Loucy (cell line): ENCODE measurements at regions not wholly inside any gene's neighbourhood (a gene's known extent, or its start where the extent isn't known, plus 50 kb on each side); places are given as distances from the start of the nearest gene placed in this dataset.

Source experiments
- H2AFZ ChIP-seq: fragments of 200-600 bp; sonication (generic); 2 replicates; pipeline ENCODE4 v1.6.0; 2016; ENCODE audit warnings: antibody characterized with exemption, mild to moderate bottlenecking, low read length, moderate library complexity
- H3F3A ChIP-seq: fragments of 200-600 bp; 2 replicates; pipeline ENCODE4 v1.6.0; 2016; ENCODE audit warnings: antibody characterized with exemption, low read depth, mild to moderate bottlenecking
- H3K27me3 ChIP-seq: fragments of 200-600 bp; sonication (generic); 2 replicates; pipeline ENCODE4 v1.6.1; 2014; ENCODE audit warnings: low read length, mild to moderate bottlenecking; ENCODE audit not compliant: insufficient read depth, poor library complexity, severe bottlenecking
- H3K36me3 ChIP-seq: fragments of 200-600 bp; sonication (generic); 2 replicates; pipeline ENCODE4 v1.6.1; 2016; ENCODE audit warnings: low read length; ENCODE audit not compliant: insufficient read depth
- H3K4me1 ChIP-seq: fragments of 200-600 bp; sonication (generic); 2 replicates; pipeline ENCODE4 v1.5.1; 2014; ENCODE audit warnings: low read length, mild to moderate bottlenecking; ENCODE audit not compliant: insufficient read depth, poor library complexity, severe bottlenecking
- H3K4me2 ChIP-seq: fragments of 200-600 bp; sonication (generic); 2 replicates; pipeline ENCODE4 v1.6.0; 2014; ENCODE audit warnings: antibody characterized with exemption, low read length, low read depth, mild to moderate bottlenecking; ENCODE audit not compliant: poor library complexity, severe bottlenecking
- H3K4me3 ChIP-seq: fragments of 200-600 bp; sonication (generic); 2 replicates; pipeline ENCODE4 v1.5.1; 2014; ENCODE audit warnings: low read length, mild to moderate bottlenecking, mixed read lengths; ENCODE audit not compliant: poor library complexity, severe bottlenecking
- H3K79me2 ChIP-seq: fragments of 200-600 bp; sonication (generic); 2 replicates; pipeline ENCODE4 v1.6.1; 2014; ENCODE audit warnings: low read length; ENCODE audit not compliant: insufficient read depth
- H3K9ac ChIP-seq: fragments of 200-600 bp; sonication (generic); 2 replicates; pipeline ENCODE4 v1.6.0; 2014; ENCODE audit warnings: mild to moderate bottlenecking, low read depth, low read length, moderate library complexity; ENCODE audit not compliant: poor library complexity, severe bottlenecking
- H3K9me2 ChIP-seq: fragments of 200-600 bp; sonication (generic); replicated peaks from 2 replicates; pipeline ENCODE4 v1.6.1; 2016; ENCODE audit warnings: low read depth, low read length, mixed read lengths
- H3K9me3 ChIP-seq: fragments of 200-600 bp; sonication (generic); 2 replicates; pipeline ENCODE4 v1.6.1; 2014; ENCODE audit warnings: mild to moderate bottlenecking, antibody characterized with exemption, low read length, low read depth; ENCODE audit not compliant: insufficient read depth
- H4K20me1 ChIP-seq: fragments of 200-600 bp; sonication (generic); 2 replicates; pipeline ENCODE4 v1.6.0; 2014; ENCODE audit warnings: antibody characterized with exemption, low read length, mild to moderate bottlenecking; ENCODE audit not compliant: insufficient read depth, poor library complexity, severe bottlenecking
- CTCF ChIP-seq: fragments of 200-600 bp; sonication (generic); conservative IDR thresholded peaks from 2 replicates; pipeline ENCODE4 v1.5.1; 2014; ENCODE audit warnings: mild to moderate bottlenecking, antibody characterized with exemption, low read length
- EZH2phosphoT487 ChIP-seq: fragments of 200-600 bp; IDR thresholded peaks from 2 replicates; pipeline ENCODE4 v1.6.1; 2018; ENCODE audit warnings: antibody characterized with exemption, mild to moderate bottlenecking, moderate library complexity, borderline replicate concordance

GRCh38 chr3:127449486-127450212, 140.9 kb downstream of the TPRA1 start:
- Histone ChIP-seq H3F3A (no peaks in the 10 kb centered on the region), H3K79me2 (no peaks in the 10 kb centered on the region), H3K27me3 (no peaks in the 10 kb centered on the region), H3K4me1 (no peaks in the 10 kb centered on the region), H3K4me3 (no peak overlapping the region), H2AFZ (no peak overlapping the region), H3K9me3 (no peaks in the 10 kb centered on the region), H3K9me2 (no peaks in the 10 kb centered on the region), H3K36me3 (no peaks in the 10 kb centered on the region), H3K4me2 (no peak overlapping the region), H3K9ac (no peak overlapping the region), H4K20me1 (no peaks in the 10 kb centered on the region)
- TF ChIP-seq EZH2phosphoT487, result no peak
- no peak for TF ChIP-seq CTCF

GRCh38 chr3:127448671-127449070, 141.9 kb downstream of the TPRA1 start:
- TF ChIP-seq EZH2phosphoT487 (no peak), CTCF (no peak)
- Histone ChIP-seq H3F3A (no peaks in the 10 kb centered on the region), H3K4me2 (no peak overlapping the region), H3K79me2 (no peaks in the 10 kb centered on the region), H3K36me3 (no peaks in the 10 kb centered on the region), H3K9ac (no peak overlapping the region), H3K9me2 (no peaks in the 10 kb centered on the region), H3K27me3 (no peaks in the 10 kb centered on the region), H2AFZ (no peak overlapping the region), H3K4me1 (no peaks in the 10 kb centered on the region), H3K9me3 (no peaks in the 10 kb centered on the region), H3K4me3 (no peak overlapping the region), H4K20me1 (no peaks in the 10 kb centered on the region)

GRCh38 chr3:127448161-127448561, 142.4 kb downstream of the TPRA1 start:
- Histone ChIP-seq H2AFZ (no peak overlapping the region), H3K4me3 (no peak overlapping the region), H3K9ac (no peak overlapping the region), H3K9me2 (no peaks in the 10 kb centered on the region), H3K27me3 (no peaks in the 10 kb centered on the region), H3K36me3 (no peaks in the 10 kb centered on the region), H3K9me3 (no peaks in the 10 kb centered on the region), H3K4me1 (no peaks in the 10 kb centered on the region), H4K20me1 (no peaks in the 10 kb centered on the region), H3K4me2 (no peak overlapping the region), H3K79me2 (no peaks in the 10 kb centered on the region), H3F3A (no peaks in the 10 kb centered on the region)
- TF ChIP-seq EZH2phosphoT487 (no peak), CTCF (no peak)
